ENCODE measurements at regions not wholly inside any gene's neighbourhood (a gene's known extent, or its start where the extent isn't known, plus 50 kb on each side); places are given as distances from the start of the nearest gene placed in this dataset.
"Not testable (repeated sequence)": the region's sequence is repeated elsewhere in the genome, so short reads cannot be mapped to it uniquely, and the experiment has no call there.

- TF ChIP-seq POLR2A, CTCF, POLR2AphosphoS5 (IDR thresholded peaks at IDR 0.05): not testable (repeated sequence)
Observed at GRCh38 chr18:14952444-14953077, 204.6 kb downstream of the ANKRD30B start.

Data from breast epithelium (tissue), 3 donors.